ENCODE measurements at regions not wholly inside any gene's neighbourhood (a gene's known extent, or its start where the extent isn't known, plus 50 kb on each side); places are given as distances from the start of the nearest gene placed in this dataset.

DNA sequence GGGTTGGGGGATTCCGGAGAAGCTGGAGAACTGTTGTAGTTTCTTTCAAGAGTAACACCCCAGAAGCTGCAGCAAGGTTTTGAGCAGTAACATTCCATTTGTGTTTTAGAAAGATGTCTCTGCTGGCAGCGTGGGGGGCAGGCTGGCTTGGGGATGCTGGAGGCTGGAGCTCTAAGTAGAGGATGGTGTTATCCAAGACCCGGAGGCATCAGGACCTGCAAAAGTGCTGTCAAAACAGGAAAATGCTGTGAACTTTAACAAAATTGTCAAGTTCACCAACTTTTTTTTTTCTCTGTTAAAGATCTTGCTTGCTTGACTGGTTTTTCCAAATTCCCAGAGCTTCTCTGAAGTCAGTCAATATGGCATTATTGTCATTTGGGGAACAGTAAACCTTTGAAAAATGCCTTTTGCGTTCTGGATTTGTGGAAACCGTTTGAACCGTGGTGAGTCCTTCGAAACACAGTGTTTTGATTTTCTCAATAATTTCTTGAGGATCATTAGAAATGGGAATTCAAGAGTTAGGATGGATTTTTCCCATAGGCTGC is 189.6 kb upstream of the NLRP1 start (continued):
- TF ChIP-seq, protein P1, sequence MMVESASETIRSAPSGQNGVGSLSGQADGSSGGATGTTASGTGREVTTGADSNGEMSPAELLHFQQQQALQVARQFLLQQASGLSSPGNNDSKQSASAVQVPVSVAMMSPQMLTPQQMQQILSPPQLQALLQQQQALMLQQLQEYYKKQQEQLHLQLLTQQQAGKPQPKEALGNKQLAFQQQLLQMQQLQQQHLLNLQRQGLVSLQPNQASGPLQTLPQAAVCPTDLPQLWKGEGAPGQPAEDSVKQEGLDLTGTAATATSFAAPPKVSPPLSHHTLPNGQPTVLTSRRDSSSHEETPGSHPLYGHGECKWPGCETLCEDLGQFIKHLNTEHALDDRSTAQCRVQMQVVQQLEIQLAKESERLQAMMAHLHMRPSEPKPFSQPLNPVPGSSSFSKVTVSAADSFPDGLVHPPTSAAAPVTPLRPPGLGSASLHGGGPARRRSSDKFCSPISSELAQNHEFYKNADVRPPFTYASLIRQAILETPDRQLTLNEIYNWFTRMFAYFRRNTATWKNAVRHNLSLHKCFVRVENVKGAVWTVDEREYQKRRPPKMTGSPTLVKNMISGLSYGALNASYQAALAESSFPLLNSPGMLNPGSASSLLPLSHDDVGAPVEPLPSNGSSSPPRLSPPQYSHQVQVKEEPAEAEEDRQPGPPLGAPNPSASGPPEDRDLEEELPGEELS (CRISPR knock-in tag; IDR thresholded peaks at IDR 0.05) = no peak

DNA sequence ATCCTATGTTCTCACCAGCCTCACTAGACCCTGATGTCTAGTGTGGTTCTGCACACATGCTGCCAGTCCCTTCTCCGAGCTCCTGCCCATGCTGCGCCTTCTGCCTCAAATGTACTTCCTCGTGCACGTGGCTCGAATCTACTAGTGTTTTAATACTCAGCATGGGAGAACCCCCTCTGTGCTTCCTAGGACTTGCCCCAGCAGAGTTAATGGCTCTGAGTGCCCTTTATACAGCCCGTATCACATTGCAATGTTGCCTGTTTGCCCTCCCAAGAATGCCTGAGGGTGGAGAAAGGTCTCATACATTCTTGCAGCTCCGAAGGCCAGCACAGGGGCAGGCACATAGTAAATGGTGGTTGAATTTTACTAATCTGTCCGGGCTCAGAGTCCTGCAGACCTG is 190.8 kb upstream of the NLRP1 start:
- TF ChIP-seq OVOL2 (CRISPR knock-in tag; IDR thresholded peaks at IDR 0.05; ENCODE audit: borderline replicate concordance) (no peak), NR2C2 (CRISPR knock-in tag; IDR thresholded peaks at IDR 0.05) (no peak), EMX1 (CRISPR knock-in tag; IDR thresholded peaks at IDR 0.05) (no peak), NFATC4 (CRISPR knock-in tag; IDR thresholded peaks at IDR 0.05) (no peak), JUN (CRISPR knock-in tag; IDR thresholded peaks at IDR 0.05) (no peak), MXD4 (CRISPR knock-in tag; IDR thresholded peaks at IDR 0.05; ENCODE audit: borderline replicate concordance) (no peak), ZNF138 (CRISPR knock-in tag; conservative IDR thresholded peaks at IDR 0.05) (no peak), GABPB1 (CRISPR knock-in tag; IDR thresholded peaks at IDR 0.05) (no peak), FOXJ3 (CRISPR knock-in tag; IDR thresholded peaks at IDR 0.05; ENCODE audit: borderline replicate concordance) (no peak)
- TF ChIP-seq, protein P2, sequence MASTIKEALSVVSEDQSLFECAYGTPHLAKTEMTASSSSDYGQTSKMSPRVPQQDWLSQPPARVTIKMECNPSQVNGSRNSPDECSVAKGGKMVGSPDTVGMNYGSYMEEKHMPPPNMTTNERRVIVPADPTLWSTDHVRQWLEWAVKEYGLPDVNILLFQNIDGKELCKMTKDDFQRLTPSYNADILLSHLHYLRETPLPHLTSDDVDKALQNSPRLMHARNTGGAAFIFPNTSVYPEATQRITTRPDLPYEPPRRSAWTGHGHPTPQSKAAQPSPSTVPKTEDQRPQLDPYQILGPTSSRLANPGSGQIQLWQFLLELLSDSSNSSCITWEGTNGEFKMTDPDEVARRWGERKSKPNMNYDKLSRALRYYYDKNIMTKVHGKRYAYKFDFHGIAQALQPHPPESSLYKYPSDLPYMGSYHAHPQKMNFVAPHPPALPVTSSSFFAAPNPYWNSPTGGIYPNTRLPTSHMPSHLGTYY (CRISPR knock-in tag; IDR thresholded peaks at IDR 0.05) = no peak
- TF ChIP-seq, protein P3, sequence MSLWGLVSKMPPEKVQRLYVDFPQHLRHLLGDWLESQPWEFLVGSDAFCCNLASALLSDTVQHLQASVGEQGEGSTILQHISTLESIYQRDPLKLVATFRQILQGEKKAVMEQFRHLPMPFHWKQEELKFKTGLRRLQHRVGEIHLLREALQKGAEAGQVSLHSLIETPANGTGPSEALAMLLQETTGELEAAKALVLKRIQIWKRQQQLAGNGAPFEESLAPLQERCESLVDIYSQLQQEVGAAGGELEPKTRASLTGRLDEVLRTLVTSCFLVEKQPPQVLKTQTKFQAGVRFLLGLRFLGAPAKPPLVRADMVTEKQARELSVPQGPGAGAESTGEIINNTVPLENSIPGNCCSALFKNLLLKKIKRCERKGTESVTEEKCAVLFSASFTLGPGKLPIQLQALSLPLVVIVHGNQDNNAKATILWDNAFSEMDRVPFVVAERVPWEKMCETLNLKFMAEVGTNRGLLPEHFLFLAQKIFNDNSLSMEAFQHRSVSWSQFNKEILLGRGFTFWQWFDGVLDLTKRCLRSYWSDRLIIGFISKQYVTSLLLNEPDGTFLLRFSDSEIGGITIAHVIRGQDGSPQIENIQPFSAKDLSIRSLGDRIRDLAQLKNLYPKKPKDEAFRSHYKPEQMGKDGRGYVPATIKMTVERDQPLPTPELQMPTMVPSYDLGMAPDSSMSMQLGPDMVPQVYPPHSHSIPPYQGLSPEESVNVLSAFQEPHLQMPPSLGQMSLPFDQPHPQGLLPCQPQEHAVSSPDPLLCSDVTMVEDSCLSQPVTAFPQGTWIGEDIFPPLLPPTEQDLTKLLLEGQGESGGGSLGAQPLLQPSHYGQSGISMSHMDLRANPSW (CRISPR knock-in tag; conservative IDR thresholded peaks at IDR 0.05; ENCODE audit: low read depth) = no peak
- TF ChIP-seq, protein P4, sequence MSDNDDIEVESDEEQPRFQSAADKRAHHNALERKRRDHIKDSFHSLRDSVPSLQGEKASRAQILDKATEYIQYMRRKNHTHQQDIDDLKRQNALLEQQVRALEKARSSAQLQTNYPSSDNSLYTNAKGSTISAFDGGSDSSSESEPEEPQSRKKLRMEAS (CRISPR knock-in tag; IDR thresholded peaks at IDR 0.05) = no peak
- TF ChIP-seq, protein P5, sequence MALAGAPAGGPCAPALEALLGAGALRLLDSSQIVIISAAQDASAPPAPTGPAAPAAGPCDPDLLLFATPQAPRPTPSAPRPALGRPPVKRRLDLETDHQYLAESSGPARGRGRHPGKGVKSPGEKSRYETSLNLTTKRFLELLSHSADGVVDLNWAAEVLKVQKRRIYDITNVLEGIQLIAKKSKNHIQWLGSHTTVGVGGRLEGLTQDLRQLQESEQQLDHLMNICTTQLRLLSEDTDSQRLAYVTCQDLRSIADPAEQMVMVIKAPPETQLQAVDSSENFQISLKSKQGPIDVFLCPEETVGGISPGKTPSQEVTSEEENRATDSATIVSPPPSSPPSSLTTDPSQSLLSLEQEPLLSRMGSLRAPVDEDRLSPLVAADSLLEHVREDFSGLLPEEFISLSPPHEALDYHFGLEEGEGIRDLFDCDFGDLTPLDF (CRISPR knock-in tag; IDR thresholded peaks at IDR 0.05) = no peak
- TF ChIP-seq, protein P6, sequence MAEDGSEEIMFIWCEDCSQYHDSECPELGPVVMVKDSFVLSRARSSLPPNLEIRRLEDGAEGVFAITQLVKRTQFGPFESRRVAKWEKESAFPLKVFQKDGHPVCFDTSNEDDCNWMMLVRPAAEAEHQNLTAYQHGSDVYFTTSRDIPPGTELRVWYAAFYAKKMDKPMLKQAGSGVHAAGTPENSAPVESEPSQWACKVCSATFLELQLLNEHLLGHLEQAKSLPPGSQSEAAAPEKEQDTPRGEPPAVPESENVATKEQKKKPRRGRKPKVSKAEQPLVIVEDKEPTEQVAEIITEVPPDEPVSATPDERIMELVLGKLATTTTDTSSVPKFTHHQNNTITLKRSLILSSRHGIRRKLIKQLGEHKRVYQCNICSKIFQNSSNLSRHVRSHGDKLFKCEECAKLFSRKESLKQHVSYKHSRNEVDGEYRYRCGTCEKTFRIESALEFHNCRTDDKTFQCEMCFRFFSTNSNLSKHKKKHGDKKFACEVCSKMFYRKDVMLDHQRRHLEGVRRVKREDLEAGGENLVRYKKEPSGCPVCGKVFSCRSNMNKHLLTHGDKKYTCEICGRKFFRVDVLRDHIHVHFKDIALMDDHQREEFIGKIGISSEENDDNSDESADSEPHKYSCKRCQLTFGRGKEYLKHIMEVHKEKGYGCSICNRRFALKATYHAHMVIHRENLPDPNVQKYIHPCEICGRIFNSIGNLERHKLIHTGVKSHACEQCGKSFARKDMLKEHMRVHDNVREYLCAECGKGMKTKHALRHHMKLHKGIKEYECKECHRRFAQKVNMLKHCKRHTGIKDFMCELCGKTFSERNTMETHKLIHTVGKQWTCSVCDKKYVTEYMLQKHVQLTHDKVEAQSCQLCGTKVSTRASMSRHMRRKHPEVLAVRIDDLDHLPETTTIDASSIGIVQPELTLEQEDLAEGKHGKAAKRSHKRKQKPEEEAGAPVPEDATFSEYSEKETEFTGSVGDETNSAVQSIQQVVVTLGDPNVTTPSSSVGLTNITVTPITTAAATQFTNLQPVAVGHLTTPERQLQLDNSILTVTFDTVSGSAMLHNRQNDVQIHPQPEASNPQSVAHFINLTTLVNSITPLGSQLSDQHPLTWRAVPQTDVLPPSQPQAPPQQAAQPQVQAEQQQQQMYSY (CRISPR knock-in tag; IDR thresholded peaks at IDR 0.05) = no peak
- ATAC-seq (no peak), DNase-seq (ENCODE audit: low spot score) (no peak)
- Mint-ChIP-seq H3K36me3 (no peaks in the 10 kb centered on the region), H3K27me3 (ENCODE audit: low read depth) (peaks cover 7% of the 10 kb centered on the region), H3K27ac (no peak overlapping the region), H3K4me1 (no peaks in the 10 kb centered on the region), H3K4me3 (no peak overlapping the region), H3K9me3 (no peaks in the 10 kb centered on the region)
- CTCF ChIA-PET = interaction anchor here (1.0 kb wide), 1 partner anchor 19 kb away, joined by 4 read pairs; no protein-coding TSS in a partner anchor
- POLR2A ChIA-PET = interaction anchor here (0.6 kb wide), 1 partner anchor 63 kb away, joined by 3 read pairs; no protein-coding TSS in a partner anchor
